T-cell (primary cell): ENCODE measurements at regions not wholly inside any gene's neighbourhood (a gene's known extent, or its start where the extent isn't known, plus 50 kb on each side); places are given as distances from the start of the nearest gene placed in this dataset.

Source experiments
- ATAC-seq, 4 experiments: fragments of 200-7000 bp in 3 of 4; fragments of 150-1000 bp in 1 of 4; cut with Tn5 transposase; replicated peaks in 1 of 4; 1 replicate in 3 of 4; 2 replicates in 1 of 4; pipeline ENCODE4 v1.10.0; 2021; ENCODE audit warnings: moderate library complexity in 3 of 4, mild to moderate bottlenecking in 2 of 4, moderate number of reproducible peaks in 1 of 4
- CTCF ChIA-PET, 2 donors: fragments of 300-600 bp; sonication (Branson Sonifier 250); formaldehyde crosslinking; loops; one replicate each; lab custom pipeline; 2022; ENCODE audit warnings: antibody characterized with exemption in 2 of 2; lab: Charles Lee
- POLR2A ChIA-PET, 2 donors: fragments of 300-600 bp; sonication (Branson Sonifier 250); formaldehyde crosslinking; loops; one replicate each; lab custom pipeline; 2022; ENCODE audit warnings: antibody characterized with exemption in 2 of 2; lab: Charles Lee
- DNase-seq, 35 experiments: peaks; one replicate each; pipeline versions ENCODE4 v3.0.0 to v3.0.0-alpha.2; 2013 to 2023
- H3K27ac ChIP-seq: one replicate; pipeline ENCODE4 v1.5.1; 2013; ENCODE audit warnings: low read length
- H3K27me3 ChIP-seq, 2 experiments: replicated peaks in 1 of 2; 1 replicate in 1 of 2; 2 replicates in 1 of 2; pipeline versions ENCODE4 v1.6.1 to v1.7.0; 2013; ENCODE audit warnings: low read length in 1 of 2, mixed read lengths in 1 of 2; ENCODE audit not compliant: control insufficient read depth in 2 of 2, insufficient read depth in 2 of 2; ENCODE audit errors: extremely low read depth in 1 of 2
- H3K36me3 ChIP-seq, 2 donors: 1 replicate in 1 of 2; 2 replicates in 1 of 2; pipeline versions ENCODE4 v1.6.1 to v1.7.0; 2013; ENCODE audit warnings: low read length in 1 of 2; ENCODE audit not compliant: control insufficient read depth in 2 of 2, insufficient read depth in 1 of 2; ENCODE audit errors: extremely low read depth in 1 of 2
- H3K4me1 ChIP-seq, 2 experiments: 1 replicate in 1 of 2; 2 replicates in 1 of 2; pipeline versions ENCODE4 v1.6.1 to v1.7.0; 2013; ENCODE audit warnings: low read length in 2 of 2, mixed read lengths in 1 of 2; ENCODE audit not compliant: insufficient read depth in 2 of 2, control insufficient read depth in 1 of 2; ENCODE audit errors: extremely low read depth in 1 of 2
- H3K4me3 ChIP-seq, 2 donors: 1 replicate in 1 of 2; 2 replicates in 1 of 2; pipeline versions ENCODE4 v1.5.1 to v1.7.0; 2013; ENCODE audit warnings: mild to moderate bottlenecking in 2 of 2, low read length in 1 of 2, moderate library complexity in 1 of 2; ENCODE audit not compliant: control insufficient read depth in 1 of 2; ENCODE audit errors: extremely low read depth in 1 of 2
- H3K9me3 ChIP-seq: 2 replicates; pipeline ENCODE4 v1.7.0; 2013
- H3K27ac Mint-ChIP-seq, 2 donors: one replicate each; pipeline ENCODE4 v1.8.0; 2020 to 2021; ENCODE audit warnings: mild to moderate bottlenecking in 2 of 2, mixed read lengths in 2 of 2
- H3K27me3 Mint-ChIP-seq, 2 donors: one replicate each; pipeline ENCODE4 v1.8.0; 2021 to 2022; ENCODE audit warnings: mixed read lengths in 2 of 2
- H3K36me3 Mint-ChIP-seq: one replicate; pipeline ENCODE4 v1.8.0; 2021; ENCODE audit warnings: mixed read lengths
- H3K4me1 Mint-ChIP-seq, 3 donors: one replicate each; pipeline ENCODE4 v1.8.0; 2020 to 2022; ENCODE audit warnings: mixed read lengths in 3 of 3, mild to moderate bottlenecking in 1 of 3
- H3K4me3 Mint-ChIP-seq, 3 donors: one replicate each; pipeline ENCODE4 v1.8.0; 2020 to 2022; ENCODE audit warnings: mild to moderate bottlenecking in 3 of 3, mixed read lengths in 3 of 3, moderate library complexity in 3 of 3
- H3K9me3 Mint-ChIP-seq, 3 donors: one replicate each; pipeline ENCODE4 v1.8.0; 2020 to 2022; ENCODE audit warnings: mixed read lengths in 3 of 3
- WGBS: methylation state at CpG from one replicate; pipeline ENCODE4 v1.1.5; 2013; ENCODE audit warnings: missing lambda C conversion rate; ENCODE audit not compliant: insufficient coverage; 5-methylcytosine and 5-hydroxymethylcytosine counted together

GRCh38 chr16:59290718-59291117, 556.6 kb upstream of the GOT2 start:
- Mint-ChIP-seq H3K27ac (no peak overlapping the region), H3K27me3 (no peaks in the 10 kb centered on the region), H3K4me1 (peaks cover 0 to 5% (median 0%) of the 10 kb centered on the region in 3 donors), H3K4me3 (no peak overlapping the region), H3K9me3 (peaks cover 5 to 25% (median 6%) of the 10 kb centered on the region in 3 donors), H3K36me3 (no peaks in the 10 kb centered on the region)
- POLR2A ChIA-PET = no interaction called here
- CTCF ChIA-PET = no interaction called here
- no peak overlapping the region for H3K4me3 ChIP-seq
- no peak overlapping the region for H3K27ac ChIP-seq
- ATAC-seq (no peak), DNase-seq (no peak)
- no peaks in the 10 kb centered on the region for H3K27me3 ChIP-seq
- H3K36me3 ChIP-seq = no peaks in the 10 kb centered on the region
- 55% methylated on average over 3 of the region's 3 CpGs for WGBS
- H3K9me3 ChIP-seq = no peaks in the 10 kb centered on the region
- no peaks in the 10 kb centered on the region for H3K4me1 ChIP-seq

- no peak overlapping the region for H3K4me3 ChIP-seq
- ChIA-PET POLR2A (no interaction called here), CTCF (no interaction called here)
- H3K27ac Mint-ChIP-seq = no peak overlapping the region
- no peaks in the 10 kb centered on the region for H3K36me3 ChIP-seq
- H3K27ac ChIP-seq = no peak overlapping the region
- H3K27me3 ChIP-seq = no peaks in the 10 kb centered on the region
- no peaks in the 10 kb centered on the region for H3K4me1 ChIP-seq
- no CpG with 5 or more reads among the region's 3 CpGs for WGBS
- H3K27me3 Mint-ChIP-seq = no peaks in the 10 kb centered on the region
- DNase-seq = no peak
- peaks cover 12 to 31% (median 13%) of the 10 kb centered on the region in 3 donors for H3K9me3 Mint-ChIP-seq
- ATAC-seq = no peak
- H3K4me3 Mint-ChIP-seq = no peak overlapping the region
- peaks cover 0 to 5% (median 0%) of the 10 kb centered on the region in 3 donors for H3K4me1 Mint-ChIP-seq
- H3K9me3 ChIP-seq = no peaks in the 10 kb centered on the region
- H3K36me3 Mint-ChIP-seq = no peaks in the 10 kb centered on the region
These were observed 555.0 kb upstream of the GOT2 start for GRCh38 chr16:59289151-59289550.

- H3K4me3 ChIP-seq = no peak overlapping the region
- no peak overlapping the region for H3K27ac ChIP-seq
- WGBS = 39% methylated on average over 3 of the region's 3 CpGs
- H3K36me3 ChIP-seq = no peaks in the 10 kb centered on the region
- DNase-seq (no peak), ATAC-seq (no peak)
- no peak overlapping the region for H3K27ac Mint-ChIP-seq
- ChIA-PET CTCF (no interaction called here), POLR2A (no interaction called here)
- H3K4me1 ChIP-seq = no peaks in the 10 kb centered on the region
- no peaks in the 10 kb centered on the region for H3K4me1 Mint-ChIP-seq
- H3K9me3 ChIP-seq = no peaks in the 10 kb centered on the region
- H3K27me3 Mint-ChIP-seq = no peaks in the 10 kb centered on the region
- H3K4me3 Mint-ChIP-seq = no peak overlapping the region
- peaks cover 0 to 12% (median 2%) of the 10 kb centered on the region in 3 donors for H3K9me3 Mint-ChIP-seq
- H3K27me3 ChIP-seq = no peaks in the 10 kb centered on the region
- no peaks in the 10 kb centered on the region for H3K36me3 Mint-ChIP-seq
These were observed 540.0 kb upstream of the GOT2 start for GRCh38 chr16:59274141-59274540.

DNA sequence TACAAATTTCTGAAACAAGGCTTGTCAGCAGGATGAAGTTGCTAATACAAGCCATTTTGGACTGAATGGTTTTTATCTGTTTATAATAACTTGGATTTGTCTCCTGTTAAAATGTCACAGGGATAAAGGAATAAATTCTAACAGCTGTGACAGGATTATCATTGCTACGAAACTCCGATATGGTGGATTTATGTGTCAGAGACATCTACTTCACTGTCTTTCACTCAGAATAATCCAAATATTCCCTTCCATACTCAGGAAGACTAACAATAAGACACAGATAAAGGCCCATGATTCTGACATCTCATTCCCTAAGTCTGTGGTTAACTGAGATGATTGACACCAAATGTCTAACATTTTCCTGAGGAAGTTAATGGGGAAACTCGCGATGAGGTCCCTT, 529.8 kb upstream of the GOT2 start:
- Mint-ChIP-seq H3K36me3 (no peaks in the 10 kb centered on the region), H3K4me3 (no peak overlapping the region), H3K9me3 (peaks cover 0 to 6% (median 4%) of the 10 kb centered on the region in 3 donors), H3K27me3 (no peaks in the 10 kb centered on the region), H3K27ac (no peak overlapping the region), H3K4me1 (peaks cover 5 to 26% (median 22%) of the 10 kb centered on the region in 3 donors)
- no peaks in the 10 kb centered on the region for H3K9me3 ChIP-seq
- no peaks in the 10 kb centered on the region for H3K36me3 ChIP-seq
- H3K4me3 ChIP-seq = no peak overlapping the region
- DNase-seq (no peak), ATAC-seq (no peak)
- no CpG with 5 or more reads among the region's 4 CpGs for WGBS
- ChIA-PET CTCF (no interaction called here), POLR2A (no interaction called here)
- H3K4me1 ChIP-seq = peaks cover 5 to 19% of the 10 kb centered on the region in 2 experiments
- no peaks in the 10 kb centered on the region for H3K27me3 ChIP-seq
- no peak overlapping the region for H3K27ac ChIP-seq

GRCh38 chr16:59260892-59261291, 526.8 kb upstream of the GOT2 start:
- Histone ChIP-seq H3K4me1 (peaks cover 5 to 19% of the 10 kb centered on the region in 2 experiments), H3K27me3 (no peaks in the 10 kb centered on the region), H3K4me3 (no peak overlapping the region), H3K9me3 (no peaks in the 10 kb centered on the region), H3K27ac (no peak overlapping the region), H3K36me3 (no peaks in the 10 kb centered on the region)
- CTCF ChIA-PET = no interaction called here
- H3K4me1 Mint-ChIP-seq = peaks cover 6 to 36% (median 24%) of the 10 kb centered on the region in 3 donors
- no CpG with 5 or more reads among the region's 4 CpGs for WGBS
- peak overlapping the region in 1 of 2 donors; percentile 78 for H3K27ac Mint-ChIP-seq
- H3K36me3 Mint-ChIP-seq = no peaks in the 10 kb centered on the region
- ATAC-seq (peak in 1 of 4 experiments; percentile 76), DNase-seq (peak in 1 of 35 experiments; percentile 5)
- peaks cover 0 to 10% (median 2%) of the 10 kb centered on the region in 3 donors for H3K9me3 Mint-ChIP-seq
- POLR2A ChIA-PET = interaction anchor here in 1 of 2 donors (0.7 kb wide), 1 partner anchor 139 kb away, joined by 3 read pairs; no protein-coding TSS in a partner anchor
- no peaks in the 10 kb centered on the region for H3K27me3 Mint-ChIP-seq
- H3K4me3 Mint-ChIP-seq = peak overlapping the region in 1 of 3 donors; percentile 78

DNA sequence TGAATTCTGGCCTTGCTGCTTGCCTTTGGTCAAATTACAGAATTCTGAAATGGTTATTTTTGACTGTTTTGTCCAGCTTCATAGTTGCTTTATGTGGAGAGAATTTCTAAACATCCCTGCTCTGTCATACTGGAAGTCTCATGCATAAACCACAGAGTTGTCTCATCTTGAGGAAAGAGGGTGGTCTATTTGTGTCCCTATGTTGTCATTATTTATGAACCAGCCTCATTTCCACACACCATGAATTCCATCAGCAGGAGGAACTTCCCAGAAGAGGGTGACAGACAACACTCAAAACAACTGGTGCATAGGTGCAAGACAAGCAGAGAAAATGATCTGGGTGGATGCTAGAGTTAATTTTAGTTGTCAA, 525.8 kb upstream of the GOT2 start:
- Mint-ChIP-seq H3K4me3 (peak overlapping the region in 1 of 3 donors; percentile 78), H3K4me1 (peaks cover 6 to 36% (median 24%) of the 10 kb centered on the region in 3 donors), H3K27ac (peak overlapping the region in 1 of 2 donors; percentile 78), H3K27me3 (no peaks in the 10 kb centered on the region), H3K9me3 (peaks cover 0 to 10% (median 0%) of the 10 kb centered on the region in 3 donors), H3K36me3 (no peaks in the 10 kb centered on the region)
- peak in 1 of 4 experiments; percentile 33 for ATAC-seq
- H3K4me3 ChIP-seq = no peak overlapping the region
- CTCF ChIA-PET = interaction anchor here in 1 of 2 donors (0.6 kb wide), 1 partner anchor 186 kb away, joined by 3 read pairs; no protein-coding TSS in a partner anchor
- H3K4me1 ChIP-seq = peaks cover 5 to 19% of the 10 kb centered on the region in 2 experiments
- H3K27ac ChIP-seq = no peak overlapping the region
- no peaks in the 10 kb centered on the region for H3K36me3 ChIP-seq
- POLR2A ChIA-PET = no interaction called here
- H3K9me3 ChIP-seq = no peaks in the 10 kb centered on the region
- DNase-seq = no peak
- no peaks in the 10 kb centered on the region for H3K27me3 ChIP-seq
